GM23338 (cell line): ENCODE measurements at regions not wholly inside any gene's neighbourhood (a gene's known extent, or its start where the extent isn't known, plus 50 kb on each side); places are given as distances from the start of the nearest gene placed in this dataset.

Experiments
- EZH2 ChIP-seq: fragments of 200-600 bp; sonication (generic); IDR thresholded peaks from one replicate; pipeline ENCODE4 v1.8.0; 2017; ENCODE audit warnings: antibody characterized with exemption, mild to moderate bottlenecking, low read depth; ENCODE audit not compliant: unreplicated experiment
- TF ChIP-seq, protein P1 (sequence below), 2 experiments: fragments of 200-600 bp in 1 of 2; sonication (generic) in 1 of 2; conservative IDR thresholded peaks; 2 replicates each; pipeline versions ENCODE4 v1.5.1 to v1.6.1; 2016 to 2017; ENCODE audit warnings: antibody characterized with exemption in 2 of 2, low read depth in 2 of 2, mild to moderate bottlenecking in 2 of 2, moderate library complexity in 1 of 2

GRCh38 chr5:107058235-107058634 lies 612.5 kb downstream of the EFNA5 start:
- TF ChIP-seq, protein P1, sequence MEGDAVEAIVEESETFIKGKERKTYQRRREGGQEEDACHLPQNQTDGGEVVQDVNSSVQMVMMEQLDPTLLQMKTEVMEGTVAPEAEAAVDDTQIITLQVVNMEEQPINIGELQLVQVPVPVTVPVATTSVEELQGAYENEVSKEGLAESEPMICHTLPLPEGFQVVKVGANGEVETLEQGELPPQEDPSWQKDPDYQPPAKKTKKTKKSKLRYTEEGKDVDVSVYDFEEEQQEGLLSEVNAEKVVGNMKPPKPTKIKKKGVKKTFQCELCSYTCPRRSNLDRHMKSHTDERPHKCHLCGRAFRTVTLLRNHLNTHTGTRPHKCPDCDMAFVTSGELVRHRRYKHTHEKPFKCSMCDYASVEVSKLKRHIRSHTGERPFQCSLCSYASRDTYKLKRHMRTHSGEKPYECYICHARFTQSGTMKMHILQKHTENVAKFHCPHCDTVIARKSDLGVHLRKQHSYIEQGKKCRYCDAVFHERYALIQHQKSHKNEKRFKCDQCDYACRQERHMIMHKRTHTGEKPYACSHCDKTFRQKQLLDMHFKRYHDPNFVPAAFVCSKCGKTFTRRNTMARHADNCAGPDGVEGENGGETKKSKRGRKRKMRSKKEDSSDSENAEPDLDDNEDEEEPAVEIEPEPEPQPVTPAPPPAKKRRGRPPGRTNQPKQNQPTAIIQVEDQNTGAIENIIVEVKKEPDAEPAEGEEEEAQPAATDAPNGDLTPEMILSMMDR (conservative IDR thresholded peaks at IDR 0.05; ENCODE audit: low read depth in 2 of 2), result no peak
- no peak for TF ChIP-seq EZH2
